Esophagus squamous epithelium (tissue), 4 donors: ENCODE measurements at regions not wholly inside any gene's neighbourhood (a gene's known extent, or its start where the extent isn't known, plus 50 kb on each side); places are given as distances from the start of the nearest gene placed in this dataset.

ENCODE experiments used
- POLR2A ChIP-seq, 4 donors: fragments of 450-650 bp; IDR thresholded peaks; one replicate each; pipeline ENCODE4 v1.6.1; 2017; ENCODE audit warnings: antibody characterized with exemption in 4 of 4, mild to moderate bottlenecking in 4 of 4, moderate library complexity in 3 of 4
- TF ChIP-seq, protein P1 (sequence below), 6 experiments: fragments of 450-650 bp in 4 of 6; fragments of 200-600 bp in 2 of 6; sonication (generic) in 2 of 6; IDR thresholded peaks; one replicate each; pipeline ENCODE4 v1.5.1; 2016 to 2019; ENCODE audit warnings: antibody characterized with exemption in 6 of 6, mild to moderate bottlenecking in 4 of 6, moderate library complexity in 4 of 6

- TF ChIP-seq, protein P1, sequence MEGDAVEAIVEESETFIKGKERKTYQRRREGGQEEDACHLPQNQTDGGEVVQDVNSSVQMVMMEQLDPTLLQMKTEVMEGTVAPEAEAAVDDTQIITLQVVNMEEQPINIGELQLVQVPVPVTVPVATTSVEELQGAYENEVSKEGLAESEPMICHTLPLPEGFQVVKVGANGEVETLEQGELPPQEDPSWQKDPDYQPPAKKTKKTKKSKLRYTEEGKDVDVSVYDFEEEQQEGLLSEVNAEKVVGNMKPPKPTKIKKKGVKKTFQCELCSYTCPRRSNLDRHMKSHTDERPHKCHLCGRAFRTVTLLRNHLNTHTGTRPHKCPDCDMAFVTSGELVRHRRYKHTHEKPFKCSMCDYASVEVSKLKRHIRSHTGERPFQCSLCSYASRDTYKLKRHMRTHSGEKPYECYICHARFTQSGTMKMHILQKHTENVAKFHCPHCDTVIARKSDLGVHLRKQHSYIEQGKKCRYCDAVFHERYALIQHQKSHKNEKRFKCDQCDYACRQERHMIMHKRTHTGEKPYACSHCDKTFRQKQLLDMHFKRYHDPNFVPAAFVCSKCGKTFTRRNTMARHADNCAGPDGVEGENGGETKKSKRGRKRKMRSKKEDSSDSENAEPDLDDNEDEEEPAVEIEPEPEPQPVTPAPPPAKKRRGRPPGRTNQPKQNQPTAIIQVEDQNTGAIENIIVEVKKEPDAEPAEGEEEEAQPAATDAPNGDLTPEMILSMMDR (IDR thresholded peaks at IDR 0.05): no peak
- no peak for TF ChIP-seq POLR2A (IDR thresholded peaks at IDR 0.05)
Measured at GRCh38 chr5:91264311-91265051, 118.6 kb downstream of the ARRDC3 start.
